Astrocyte (in vitro differentiated cells and primary cell): ENCODE measurements at regions not wholly inside any gene's neighbourhood (a gene's known extent, or its start where the extent isn't known, plus 50 kb on each side); places are given as distances from the start of the nearest gene placed in this dataset.

Experiments used
- DNase-seq: peaks from one replicate; pipeline ENCODE4 v3.0.0-alpha.2; 2010; ENCODE audit warnings: low read depth
- FAIRE-seq: peaks from 2 replicates; lab custom pipeline; 2011; peaks lifted over from hg19 to GRCh38; lab: Jason Lieb, UNC
- H2AFZ ChIP-seq: 2 replicates; pipeline ENCODE4 v1.6.0; 2012; ENCODE audit warnings: low read depth, low read length, inconsistent platforms
- H3K27ac ChIP-seq: 2 replicates; pipeline ENCODE4 v1.5.1; 2011; ENCODE audit warnings: low read depth, low read length, inconsistent platforms
- H3K27me3 ChIP-seq: 2 replicates; pipeline ENCODE4 v1.6.0; 2011; ENCODE audit warnings: low read length, inconsistent platforms; ENCODE audit not compliant: insufficient read depth
- H3K36me3 ChIP-seq: 2 replicates; pipeline ENCODE4 v1.5.1; 2011; ENCODE audit warnings: low read length, inconsistent platforms; ENCODE audit not compliant: insufficient read depth
- H3K4me1 ChIP-seq: 2 replicates; pipeline ENCODE4 v1.5.1; 2011; ENCODE audit warnings: low read length, inconsistent platforms; ENCODE audit not compliant: insufficient read depth
- H3K4me2 ChIP-seq: 2 replicates; pipeline ENCODE4 v1.6.0; 2012; ENCODE audit warnings: low read length, inconsistent platforms
- H3K4me3 ChIP-seq: 2 replicates; pipeline ENCODE4 v1.5.1; 2011; ENCODE audit warnings: low read depth, mild to moderate bottlenecking, low read length, inconsistent platforms; ENCODE audit not compliant: insufficient read depth
- H3K79me2 ChIP-seq: 2 replicates; pipeline ENCODE4 v1.6.0; 2012; ENCODE audit warnings: mild to moderate bottlenecking, low read length, inconsistent platforms; ENCODE audit not compliant: insufficient read depth
- H3K9ac ChIP-seq: 2 replicates; pipeline ENCODE4 v1.6.0; 2012; ENCODE audit warnings: mild to moderate bottlenecking, low read length, inconsistent platforms
- H3K9me3 ChIP-seq: 2 replicates; pipeline ENCODE4 v1.5.1; 2012; ENCODE audit warnings: low read depth, mild to moderate bottlenecking, low read length, inconsistent platforms; ENCODE audit not compliant: insufficient read depth
- H4K20me1 ChIP-seq: 2 replicates; pipeline ENCODE4 v1.6.0; 2012; ENCODE audit warnings: low read length, inconsistent platforms; ENCODE audit not compliant: insufficient read depth
- H3K27ac Mint-ChIP-seq: one replicate; pipeline ENCODE4 v1.8.0; 2021; ENCODE audit warnings: mild to moderate bottlenecking, mixed read lengths; ENCODE audit not compliant: unreplicated experiment
- H3K27me3 Mint-ChIP-seq: one replicate; pipeline ENCODE4 v1.8.0; 2021; ENCODE audit warnings: low read depth, mixed read lengths; ENCODE audit not compliant: unreplicated experiment
- H3K36me3 Mint-ChIP-seq: one replicate; pipeline ENCODE4 v1.8.0; 2021; ENCODE audit warnings: low read depth, mixed read lengths; ENCODE audit not compliant: unreplicated experiment
- H3K4me1 Mint-ChIP-seq: one replicate; pipeline ENCODE4 v1.8.0; 2021; ENCODE audit warnings: low read depth, mixed read lengths; ENCODE audit not compliant: unreplicated experiment
- H3K4me3 Mint-ChIP-seq: one replicate; pipeline ENCODE4 v1.8.0; 2021; ENCODE audit warnings: mild to moderate bottlenecking, moderate library complexity, mixed read lengths; ENCODE audit not compliant: unreplicated experiment
- H3K9me3 Mint-ChIP-seq: one replicate; pipeline ENCODE4 v1.8.0; 2021; ENCODE audit warnings: mild to moderate bottlenecking, mixed read lengths; ENCODE audit not compliant: unreplicated experiment
- CTCF ChIP-seq: IDR thresholded peaks from 2 replicates; pipeline ENCODE4 v1.5.1; 2011; ENCODE audit warnings: low read depth, mild to moderate bottlenecking, inconsistent platforms, low read length, moderate library complexity; ENCODE audit not compliant: insufficient read depth
- EZH2 ChIP-seq: IDR thresholded peaks from 2 replicates; pipeline ENCODE4 v1.6.1; 2012; ENCODE audit warnings: mild to moderate bottlenecking, low read length, inconsistent platforms; ENCODE audit not compliant: insufficient read depth

- Histone ChIP-seq H3K36me3 (no peaks in the 10 kb centered on the region), H3K4me3 (no peak overlapping the region), H4K20me1 (no peaks in the 10 kb centered on the region), H3K27ac (no peak overlapping the region), H3K4me1 (no peaks in the 10 kb centered on the region), H3K9me3 (no peaks in the 10 kb centered on the region), H3K79me2 (no peaks in the 10 kb centered on the region), H2AFZ (no peak overlapping the region), H3K27me3 (no peaks in the 10 kb centered on the region), H3K9ac (no peak overlapping the region), H3K4me2 (no peak overlapping the region)
- Mint-ChIP-seq H3K27me3 (no peaks in the 10 kb centered on the region), H3K4me1 (no peaks in the 10 kb centered on the region), H3K36me3 (no peaks in the 10 kb centered on the region), H3K9me3 (peaks cover 16% of the 10 kb centered on the region), H3K27ac (no peak overlapping the region), H3K4me3 (no peak overlapping the region)
- no peak for FAIRE-seq
- TF ChIP-seq EZH2 (no peak), CTCF (no peak)
- DNase-seq: no peak
Observed at GRCh38 chr3:189070965-189071364, 100.8 kb upstream of the TPRG1 start.

- H4K20me1 ChIP-seq: no peaks in the 10 kb centered on the region
- H3K4me1 ChIP-seq: no peaks in the 10 kb centered on the region
- H3K9me3 ChIP-seq: no peaks in the 10 kb centered on the region
- H3K4me3 ChIP-seq: no peak overlapping the region
- FAIRE-seq (no peak), DNase-seq (no peak)
- H3K36me3 ChIP-seq: no peaks in the 10 kb centered on the region
- no peak overlapping the region for H3K9ac ChIP-seq
- H2AFZ ChIP-seq: no peak overlapping the region
- no peaks in the 10 kb centered on the region for H3K4me1 Mint-ChIP-seq
- no peak overlapping the region for H3K27ac ChIP-seq
- no peak overlapping the region for H3K4me2 ChIP-seq
- H3K9me3 Mint-ChIP-seq: peaks cover 16% of the 10 kb centered on the region
- H3K36me3 Mint-ChIP-seq: no peaks in the 10 kb centered on the region
- H3K4me3 Mint-ChIP-seq: no peak overlapping the region
- no peaks in the 10 kb centered on the region for H3K27me3 Mint-ChIP-seq
- no peaks in the 10 kb centered on the region for H3K27me3 ChIP-seq
- no peaks in the 10 kb centered on the region for H3K79me2 ChIP-seq
- H3K27ac Mint-ChIP-seq: no peak overlapping the region
- TF ChIP-seq EZH2 (no peak), CTCF (no peak)
Observed at GRCh38 chr3:189071446-189071845, 100.3 kb upstream of the TPRG1 start.

GRCh38 chr3:189076449-189076848 is 95.3 kb upstream of the TPRG1 start:
- H3K9me3 ChIP-seq: no peaks in the 10 kb centered on the region
- no peaks in the 10 kb centered on the region for H3K36me3 ChIP-seq
- DNase-seq: no peak
- H3K27ac ChIP-seq: no peak overlapping the region
- TF ChIP-seq EZH2 (no peak), CTCF (no peak)
- H3K4me2 ChIP-seq: no peak overlapping the region
- H3K4me3 ChIP-seq: no peak overlapping the region
- no peaks in the 10 kb centered on the region for H3K9me3 Mint-ChIP-seq
- H2AFZ ChIP-seq: no peak overlapping the region
- H3K9ac ChIP-seq: no peak overlapping the region
- H4K20me1 ChIP-seq: no peaks in the 10 kb centered on the region
- no peak overlapping the region for H3K4me3 Mint-ChIP-seq
- no peaks in the 10 kb centered on the region for H3K27me3 Mint-ChIP-seq
- no peaks in the 10 kb centered on the region for H3K27me3 ChIP-seq
- H3K36me3 Mint-ChIP-seq: no peaks in the 10 kb centered on the region
- H3K4me1 Mint-ChIP-seq: no peaks in the 10 kb centered on the region
- no peaks in the 10 kb centered on the region for H3K4me1 ChIP-seq
- FAIRE-seq: no peak
- H3K79me2 ChIP-seq: no peaks in the 10 kb centered on the region
- H3K27ac Mint-ChIP-seq: no peak overlapping the region
